Thoracic aorta (tissue), 2 donors: ENCODE measurements at regions not wholly inside any gene's neighbourhood (a gene's known extent, or its start where the extent isn't known, plus 50 kb on each side); places are given as distances from the start of the nearest gene placed in this dataset.

Source experiments
- ATAC-seq: fragments of 150-250 bp; one replicate; pipeline ENCODE4 v1.8.0; 2017; ENCODE audit warnings: low read depth; ENCODE audit not compliant: insufficient number of reproducible peaks, low FRiP score
- DNase-seq: peaks from one replicate; pipeline ENCODE4 v3.0.0-alpha.2; 2020; ENCODE audit warnings: low spot score
- H3K27ac ChIP-seq, 2 donors: fragments of 200-600 bp; sonication (generic); 1 replicate in 1 of 2; 2 replicates in 1 of 2; pipeline ENCODE4 v1.5.1; 2016; ENCODE audit warnings: mild to moderate bottlenecking in 2 of 2, moderate library complexity in 2 of 2
- H3K27me3 ChIP-seq: fragments of 200-600 bp; sonication (generic); replicated peaks from 2 replicates; pipeline ENCODE4 v1.6.0; 2016; ENCODE audit warnings: mild to moderate bottlenecking; ENCODE audit not compliant: insufficient read depth
- H3K36me3 ChIP-seq: fragments of 200-600 bp; sonication (generic); one replicate; pipeline ENCODE4 v1.5.1; 2016
- H3K4me1 ChIP-seq, 2 donors: fragments of 200-600 bp; sonication (generic); 1 replicate in 1 of 2; 2 replicates in 1 of 2; pipeline versions ENCODE4 v1.5.1 to v1.6.0; 2016; ENCODE audit warnings: low read depth in 2 of 2, mild to moderate bottlenecking in 1 of 2; ENCODE audit not compliant: control insufficient read depth in 1 of 2
- H3K4me3 ChIP-seq: fragments of 200-600 bp; sonication (generic); 2 replicates; pipeline ENCODE4 v1.5.1; 2016; ENCODE audit warnings: mild to moderate bottlenecking
- H3K9me3 ChIP-seq: fragments of 200-600 bp; sonication (generic); 2 replicates; pipeline ENCODE4 v1.5.1; 2016
- TF ChIP-seq, protein P1 (sequence below): fragments of 200-600 bp; sonication (generic); IDR thresholded peaks from one replicate; pipeline ENCODE4 v1.5.1; 2019; ENCODE audit warnings: antibody characterized with exemption

DNA sequence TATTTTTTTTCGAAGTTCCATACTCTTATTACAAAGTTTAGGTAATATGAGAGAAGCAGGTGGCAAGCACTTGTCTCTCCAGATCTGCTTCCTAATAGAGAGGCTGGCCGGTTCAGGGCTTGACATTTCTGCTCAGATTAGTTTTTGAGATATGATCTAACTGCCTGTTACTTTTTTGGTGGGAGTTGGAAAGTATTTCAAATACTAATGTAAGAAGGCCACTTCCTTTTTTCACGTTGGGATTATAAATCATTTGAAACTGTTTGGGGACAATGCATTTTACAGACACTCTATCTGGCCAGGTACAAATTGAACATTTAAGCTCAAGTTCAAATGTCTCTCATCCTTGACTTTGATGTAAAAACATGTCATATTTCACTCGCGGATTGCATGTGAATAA lies 222.1 kb upstream of the SULF2 start:
- TF ChIP-seq, protein P1, sequence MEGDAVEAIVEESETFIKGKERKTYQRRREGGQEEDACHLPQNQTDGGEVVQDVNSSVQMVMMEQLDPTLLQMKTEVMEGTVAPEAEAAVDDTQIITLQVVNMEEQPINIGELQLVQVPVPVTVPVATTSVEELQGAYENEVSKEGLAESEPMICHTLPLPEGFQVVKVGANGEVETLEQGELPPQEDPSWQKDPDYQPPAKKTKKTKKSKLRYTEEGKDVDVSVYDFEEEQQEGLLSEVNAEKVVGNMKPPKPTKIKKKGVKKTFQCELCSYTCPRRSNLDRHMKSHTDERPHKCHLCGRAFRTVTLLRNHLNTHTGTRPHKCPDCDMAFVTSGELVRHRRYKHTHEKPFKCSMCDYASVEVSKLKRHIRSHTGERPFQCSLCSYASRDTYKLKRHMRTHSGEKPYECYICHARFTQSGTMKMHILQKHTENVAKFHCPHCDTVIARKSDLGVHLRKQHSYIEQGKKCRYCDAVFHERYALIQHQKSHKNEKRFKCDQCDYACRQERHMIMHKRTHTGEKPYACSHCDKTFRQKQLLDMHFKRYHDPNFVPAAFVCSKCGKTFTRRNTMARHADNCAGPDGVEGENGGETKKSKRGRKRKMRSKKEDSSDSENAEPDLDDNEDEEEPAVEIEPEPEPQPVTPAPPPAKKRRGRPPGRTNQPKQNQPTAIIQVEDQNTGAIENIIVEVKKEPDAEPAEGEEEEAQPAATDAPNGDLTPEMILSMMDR: no peak
- no peaks in the 10 kb centered on the region for H3K4me1 ChIP-seq
- no peak for ATAC-seq
- H3K27ac ChIP-seq: no peak overlapping the region
- no peaks in the 10 kb centered on the region for H3K36me3 ChIP-seq
- H3K4me3 ChIP-seq: no peak overlapping the region
- H3K9me3 ChIP-seq: peaks cover 3% of the 10 kb centered on the region
- DNase-seq: no peak
- no peaks in the 10 kb centered on the region for H3K27me3 ChIP-seq

DNA sequence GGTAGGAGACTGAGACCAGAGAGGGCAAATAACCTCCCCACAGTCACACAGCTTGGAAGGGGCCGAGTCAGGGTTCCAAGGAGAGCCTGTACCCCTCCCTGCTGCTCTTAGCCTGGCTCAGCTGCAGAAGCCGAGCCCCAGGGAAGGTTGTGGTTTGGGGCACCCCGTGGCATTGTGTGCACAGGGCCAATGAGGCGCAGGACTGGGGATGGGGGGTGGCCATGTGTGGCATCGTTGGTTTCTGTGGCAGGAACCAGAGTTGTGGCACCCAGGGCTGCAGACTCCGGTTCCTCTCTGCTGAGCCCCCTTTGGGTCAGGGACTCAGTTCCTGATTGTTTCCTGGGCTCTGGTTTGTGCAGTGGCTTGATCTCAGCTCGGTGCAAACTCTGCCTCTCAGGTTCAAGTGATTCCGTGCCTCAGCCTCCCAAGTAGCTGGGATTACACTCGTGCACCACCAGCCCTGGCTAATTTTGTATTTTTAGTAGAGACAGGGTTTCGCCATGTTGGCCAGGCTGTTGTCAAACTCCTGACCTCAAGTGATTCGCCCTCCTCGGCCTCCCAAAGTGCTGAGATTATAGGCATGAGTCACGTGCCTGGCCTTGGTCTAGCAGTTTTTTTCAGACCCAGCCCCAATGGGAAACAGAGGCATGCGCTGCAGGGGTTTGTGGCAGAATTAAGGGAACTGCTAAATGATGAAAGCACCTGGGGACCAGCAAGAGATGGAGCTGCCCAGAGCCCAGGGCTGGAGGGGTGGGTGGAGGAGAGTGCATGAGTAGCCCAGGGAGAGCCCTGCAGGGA lies 221.0 kb upstream of the SULF2 start:
- H3K27me3 ChIP-seq: no peaks in the 10 kb centered on the region
- TF ChIP-seq, protein P1: no peak
- DNase-seq (no peak), ATAC-seq (no peak)
- H3K9me3 ChIP-seq: peaks cover 3% of the 10 kb centered on the region
- no peak overlapping the region for H3K27ac ChIP-seq
- H3K36me3 ChIP-seq: no peaks in the 10 kb centered on the region
- no peaks in the 10 kb centered on the region for H3K4me1 ChIP-seq
- no peak overlapping the region for H3K4me3 ChIP-seq

DNA sequence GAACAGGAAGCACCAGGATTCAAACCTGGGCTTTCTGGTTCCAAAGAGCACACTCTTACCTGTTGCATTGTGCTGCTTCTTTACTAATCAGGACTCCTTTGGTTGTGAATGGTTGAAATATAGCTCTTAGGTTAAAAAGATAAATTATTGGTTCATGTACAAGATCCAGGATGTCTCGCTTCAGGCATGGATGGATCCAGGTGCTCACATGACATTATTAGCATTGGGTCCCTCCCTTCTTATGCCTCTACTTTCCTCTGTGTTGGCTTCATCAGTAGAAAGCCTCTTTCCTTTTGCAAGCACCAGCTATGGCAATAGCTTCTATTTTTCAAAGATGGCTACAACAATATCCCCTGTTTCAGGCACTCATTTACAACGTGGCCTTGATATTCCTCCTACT lies 217.7 kb upstream of the SULF2 start:
- no peak for DNase-seq
- TF ChIP-seq, protein P1: no peak
- H3K36me3 ChIP-seq: no peaks in the 10 kb centered on the region
- ATAC-seq: no peak
- no peaks in the 10 kb centered on the region for H3K27me3 ChIP-seq
- no peak overlapping the region for H3K27ac ChIP-seq
- no peaks in the 10 kb centered on the region for H3K4me1 ChIP-seq
- peaks cover 3% of the 10 kb centered on the region for H3K9me3 ChIP-seq
- no peak overlapping the region for H3K4me3 ChIP-seq

DNA sequence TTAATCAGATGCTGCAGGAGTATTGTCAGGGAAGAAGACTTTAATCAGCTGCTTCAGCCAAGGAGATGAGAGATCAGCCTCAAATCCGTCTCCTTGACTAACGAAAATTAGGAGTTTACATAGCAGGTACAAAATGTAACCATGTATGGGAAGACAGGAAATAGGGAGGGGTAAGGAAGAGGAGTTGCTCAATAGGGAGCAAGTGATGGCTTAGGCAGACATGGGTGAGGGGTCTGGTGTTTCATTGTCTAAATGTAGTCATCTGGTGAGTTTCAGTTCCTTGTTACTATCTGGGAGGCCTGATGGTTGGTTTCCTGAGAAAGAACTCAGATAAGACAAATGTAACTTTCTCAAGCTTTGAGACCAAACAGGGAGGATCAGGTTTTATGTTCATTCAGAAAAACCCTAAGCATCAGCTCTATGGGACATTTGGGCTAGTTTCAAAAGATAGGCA lies 217.3 kb upstream of the SULF2 start:
- Histone ChIP-seq H3K4me1 (no peaks in the 10 kb centered on the region), H3K27ac (no peak overlapping the region), H3K27me3 (no peaks in the 10 kb centered on the region), H3K9me3 (peaks cover 3% of the 10 kb centered on the region), H3K4me3 (no peak overlapping the region), H3K36me3 (no peaks in the 10 kb centered on the region)
- TF ChIP-seq, protein P1: no peak
- ATAC-seq: no peak
- DNase-seq: no peak

DNA sequence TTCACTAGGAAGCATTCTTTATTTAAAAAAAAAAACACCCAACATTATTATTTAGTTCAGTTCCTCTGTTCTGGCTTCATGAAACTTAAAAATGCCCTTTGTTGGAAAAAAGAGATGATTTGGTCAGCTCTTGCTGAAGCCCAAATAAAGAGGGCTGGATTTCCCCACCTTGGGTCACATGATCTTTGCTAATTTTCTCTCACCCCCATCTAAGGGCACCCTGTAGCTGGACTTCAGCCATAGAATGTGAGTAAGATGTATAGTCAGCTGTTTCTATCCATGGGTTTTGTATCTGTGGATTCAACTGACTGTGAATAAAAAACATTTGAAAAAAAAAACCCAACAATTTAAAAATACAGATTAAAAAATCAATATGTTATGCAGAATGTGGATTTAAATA lies 213.9 kb upstream of the SULF2 start:
- Histone ChIP-seq H3K36me3 (no peaks in the 10 kb centered on the region), H3K9me3 (peaks cover 3% of the 10 kb centered on the region), H3K4me1 (no peaks in the 10 kb centered on the region), H3K4me3 (no peak overlapping the region), H3K27me3 (no peaks in the 10 kb centered on the region), H3K27ac (no peak overlapping the region)
- TF ChIP-seq, protein P1: no peak
- no peak for ATAC-seq
- no peak for DNase-seq
